Skeletal muscle satellite cell (primary cell): ENCODE measurements at regions not wholly inside any gene's neighbourhood (a gene's known extent, or its start where the extent isn't known, plus 50 kb on each side); places are given as distances from the start of the nearest gene placed in this dataset.

Experiments
- H3K27me3 ChIP-seq: 2 replicates; pipeline ENCODE4 v1.7.0; 2013; ENCODE audit warnings: low read length; ENCODE audit not compliant: control insufficient read depth, insufficient read depth
- H3K36me3 ChIP-seq: 2 replicates; pipeline ENCODE4 v1.7.0; 2013; ENCODE audit warnings: mild to moderate bottlenecking, control low read depth, low read length; ENCODE audit not compliant: insufficient read depth
- H3K4me1 ChIP-seq: 2 replicates; pipeline ENCODE4 v1.7.0; 2013; ENCODE audit warnings: low read length; ENCODE audit not compliant: control insufficient read depth, insufficient read depth
- H3K4me2 ChIP-seq: 2 replicates; pipeline ENCODE4 v1.7.0; 2013; ENCODE audit warnings: mild to moderate bottlenecking, low read length
- H3K4me3 ChIP-seq: 2 replicates; pipeline ENCODE4 v1.7.0; 2013; ENCODE audit warnings: low read length
- H3K9ac ChIP-seq: 2 replicates; pipeline ENCODE4 v1.7.0; 2013; ENCODE audit warnings: mild to moderate bottlenecking, low read depth, low read length, moderate library complexity
- H3K9me3 ChIP-seq: replicated peaks from 2 replicates; pipeline ENCODE4 v1.7.0; 2013; ENCODE audit warnings: mild to moderate bottlenecking, control low read depth, low read length

DNA sequence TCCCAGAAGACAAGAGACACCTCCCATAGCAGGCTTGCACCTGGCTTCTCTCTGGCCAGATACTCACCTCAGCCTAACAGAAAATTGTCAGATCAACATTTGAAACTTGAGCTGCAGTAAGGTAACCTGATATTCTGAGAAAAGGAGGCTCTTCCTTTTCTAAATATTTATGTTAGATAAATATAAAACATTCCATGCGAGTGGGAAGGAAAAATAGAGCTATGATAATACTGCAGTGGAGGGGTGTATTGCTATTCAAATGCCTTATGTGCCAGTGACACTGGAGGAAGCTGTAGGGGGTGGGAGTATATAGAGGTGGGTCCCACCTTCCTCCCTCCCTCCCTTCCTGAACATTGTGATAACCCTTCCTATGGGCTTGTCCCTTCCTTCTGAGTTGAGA, 515.5 kb upstream of the CHAC2 start:
- no peak overlapping the region for H3K9ac ChIP-seq
- H3K27me3 ChIP-seq, result no peaks in the 10 kb centered on the region
- H3K4me1 ChIP-seq, result no peaks in the 10 kb centered on the region
- no peaks in the 10 kb centered on the region for H3K36me3 ChIP-seq
- no peak overlapping the region for H3K4me3 ChIP-seq
- H3K4me2 ChIP-seq, result no peak overlapping the region
- H3K9me3 ChIP-seq, result no peaks in the 10 kb centered on the region

DNA sequence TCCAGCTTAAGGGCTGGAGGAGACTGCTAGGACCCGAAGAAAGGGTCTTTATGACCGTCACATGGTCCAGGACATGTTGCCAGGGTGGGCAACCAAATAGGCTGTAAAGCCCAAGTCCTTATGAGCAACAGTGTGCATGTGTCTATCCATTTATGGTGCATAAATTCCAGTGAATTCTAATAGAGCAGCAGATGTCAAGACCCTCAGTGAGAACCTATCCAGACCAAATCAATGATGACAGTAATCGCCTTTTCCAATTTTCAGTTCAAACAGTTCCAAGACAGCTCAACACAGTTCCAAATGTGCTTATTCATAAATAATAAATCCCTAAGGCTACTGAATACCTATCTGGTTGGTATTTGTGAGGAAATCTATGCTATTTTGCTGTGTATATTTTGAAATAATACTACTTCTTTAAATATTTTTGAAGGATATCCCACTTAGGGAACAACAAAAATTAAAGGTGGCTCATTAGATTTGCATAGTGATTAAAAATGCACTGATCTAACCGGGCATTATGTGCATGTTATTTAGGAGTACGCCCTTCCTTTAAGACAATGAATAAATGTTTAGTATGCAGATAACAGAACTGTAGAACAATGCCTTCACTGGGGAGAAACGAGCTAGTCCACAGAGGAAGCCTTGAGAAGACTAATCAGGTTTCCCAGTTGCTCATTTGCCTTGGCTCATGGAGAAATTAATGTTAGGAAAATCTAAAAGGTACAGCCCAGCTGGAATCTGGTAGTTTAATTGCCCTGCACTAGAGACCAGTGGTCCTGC, 519.5 kb upstream of the CHAC2 start:
- Histone ChIP-seq H3K4me2 (no peak overlapping the region), H3K27me3 (no peaks in the 10 kb centered on the region), H3K9ac (no peak overlapping the region), H3K4me3 (no peak overlapping the region), H3K9me3 (no peaks in the 10 kb centered on the region), H3K36me3 (no peaks in the 10 kb centered on the region), H3K4me1 (no peaks in the 10 kb centered on the region)

DNA sequence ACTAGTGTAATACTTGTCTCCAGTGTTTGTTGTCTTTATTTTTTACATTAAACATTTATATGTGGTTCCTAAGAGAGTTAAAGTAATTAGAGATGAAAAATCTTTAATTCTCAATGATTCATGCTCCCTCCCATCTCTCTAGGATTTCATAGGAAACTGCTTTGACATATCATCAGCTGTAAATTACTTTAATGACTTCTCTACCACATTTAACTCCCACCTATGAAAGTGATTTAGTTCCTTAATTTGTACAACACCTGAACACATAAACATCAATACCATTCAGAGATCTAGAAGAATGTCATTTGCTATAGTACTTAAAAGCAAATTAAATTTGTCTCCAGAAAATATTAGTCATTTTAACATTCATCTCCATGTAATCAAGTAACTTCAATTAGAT, 524.2 kb upstream of the CHAC2 start:
- H3K36me3 ChIP-seq, result no peaks in the 10 kb centered on the region
- no peaks in the 10 kb centered on the region for H3K9me3 ChIP-seq
- H3K9ac ChIP-seq, result no peak overlapping the region
- no peaks in the 10 kb centered on the region for H3K27me3 ChIP-seq
- no peaks in the 10 kb centered on the region for H3K4me1 ChIP-seq
- no peak overlapping the region for H3K4me2 ChIP-seq
- H3K4me3 ChIP-seq, result no peak overlapping the region

DNA sequence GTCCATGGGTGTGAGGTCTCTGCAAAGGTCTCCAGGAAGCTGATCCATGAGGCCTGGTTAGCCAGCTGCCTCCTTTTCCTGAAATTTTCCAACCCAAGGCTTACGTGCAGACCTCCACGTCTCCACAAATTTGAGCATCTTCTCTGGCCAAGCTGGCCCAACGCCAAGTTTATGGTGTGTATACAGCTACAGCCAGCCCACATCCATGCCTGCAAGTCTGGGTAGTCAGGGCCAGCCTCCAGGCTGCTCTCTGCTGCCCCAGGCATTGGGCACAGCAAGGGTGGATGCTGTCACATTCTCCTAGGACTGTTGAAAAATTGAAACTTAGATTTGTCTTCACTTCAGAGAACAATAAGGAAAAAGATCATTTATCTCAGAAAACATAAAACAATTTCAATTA, 525.5 kb upstream of the CHAC2 start:
- H3K4me3 ChIP-seq, result no peak overlapping the region
- H3K9me3 ChIP-seq, result no peaks in the 10 kb centered on the region
- H3K9ac ChIP-seq, result no peak overlapping the region
- no peak overlapping the region for H3K4me2 ChIP-seq
- no peaks in the 10 kb centered on the region for H3K4me1 ChIP-seq
- H3K36me3 ChIP-seq, result no peaks in the 10 kb centered on the region
- no peaks in the 10 kb centered on the region for H3K27me3 ChIP-seq

DNA sequence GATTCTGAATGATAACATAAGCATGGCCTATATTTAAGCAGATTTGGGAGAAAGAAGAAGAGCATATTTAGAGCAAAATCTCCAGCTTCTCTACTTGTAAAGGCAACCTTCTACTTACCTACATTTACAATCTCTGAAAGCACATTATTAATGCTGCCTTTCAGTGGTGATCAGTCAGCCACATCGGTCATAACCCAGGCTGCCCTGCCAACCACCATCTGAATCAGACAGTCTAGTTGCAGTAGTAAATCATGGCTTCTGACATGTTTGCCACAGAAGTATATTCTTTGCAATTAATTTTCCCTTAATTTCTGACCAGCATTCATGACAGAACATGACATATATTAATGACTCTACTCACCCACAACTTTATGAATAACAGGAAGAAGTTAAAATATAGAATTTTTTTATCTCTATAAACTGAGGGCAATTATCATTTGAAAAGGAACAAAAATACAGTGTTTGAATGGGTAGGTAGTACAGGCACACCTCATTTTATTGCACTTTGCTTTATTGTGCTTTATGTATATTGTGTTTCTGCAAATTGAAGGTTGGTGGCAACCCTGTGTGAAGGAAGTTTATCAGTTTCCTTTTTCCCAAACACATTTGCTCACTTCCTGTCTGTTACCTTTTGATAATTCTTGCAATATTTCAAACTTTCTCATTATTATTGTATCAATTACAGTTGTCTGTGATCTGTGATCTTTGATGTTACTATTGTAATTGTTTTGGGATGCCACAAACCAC, 531.6 kb upstream of the CHAC2 start:
- H3K4me3 ChIP-seq, result no peak overlapping the region
- H3K9ac ChIP-seq, result no peak overlapping the region
- no peaks in the 10 kb centered on the region for H3K9me3 ChIP-seq
- H3K27me3 ChIP-seq, result no peaks in the 10 kb centered on the region
- H3K4me1 ChIP-seq, result no peaks in the 10 kb centered on the region
- no peak overlapping the region for H3K4me2 ChIP-seq
- no peaks in the 10 kb centered on the region for H3K36me3 ChIP-seq

DNA sequence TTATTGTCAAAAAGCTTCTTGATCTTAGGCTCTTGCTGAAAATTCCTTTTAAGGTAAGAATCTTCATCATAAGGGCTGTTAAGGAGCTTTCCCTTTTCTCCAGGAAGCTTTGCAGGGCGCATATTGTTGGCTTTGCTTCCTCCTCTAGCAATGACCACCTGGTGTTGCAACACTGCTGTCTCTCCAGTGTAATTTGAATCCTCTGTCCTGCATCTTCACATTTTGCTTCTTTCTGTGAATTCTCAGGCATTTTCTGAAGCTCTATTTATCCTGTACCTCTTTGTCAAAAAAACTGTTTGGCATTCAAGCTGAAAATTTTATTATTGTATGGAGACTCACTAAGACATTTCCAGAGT, 533.1 kb upstream of the CHAC2 start:
- H3K27me3 ChIP-seq, result no peaks in the 10 kb centered on the region
- H3K4me1 ChIP-seq, result no peaks in the 10 kb centered on the region
- no peak overlapping the region for H3K9ac ChIP-seq
- no peak overlapping the region for H3K4me3 ChIP-seq
- no peak overlapping the region for H3K4me2 ChIP-seq
- H3K36me3 ChIP-seq, result no peaks in the 10 kb centered on the region
- H3K9me3 ChIP-seq, result no peaks in the 10 kb centered on the region

DNA sequence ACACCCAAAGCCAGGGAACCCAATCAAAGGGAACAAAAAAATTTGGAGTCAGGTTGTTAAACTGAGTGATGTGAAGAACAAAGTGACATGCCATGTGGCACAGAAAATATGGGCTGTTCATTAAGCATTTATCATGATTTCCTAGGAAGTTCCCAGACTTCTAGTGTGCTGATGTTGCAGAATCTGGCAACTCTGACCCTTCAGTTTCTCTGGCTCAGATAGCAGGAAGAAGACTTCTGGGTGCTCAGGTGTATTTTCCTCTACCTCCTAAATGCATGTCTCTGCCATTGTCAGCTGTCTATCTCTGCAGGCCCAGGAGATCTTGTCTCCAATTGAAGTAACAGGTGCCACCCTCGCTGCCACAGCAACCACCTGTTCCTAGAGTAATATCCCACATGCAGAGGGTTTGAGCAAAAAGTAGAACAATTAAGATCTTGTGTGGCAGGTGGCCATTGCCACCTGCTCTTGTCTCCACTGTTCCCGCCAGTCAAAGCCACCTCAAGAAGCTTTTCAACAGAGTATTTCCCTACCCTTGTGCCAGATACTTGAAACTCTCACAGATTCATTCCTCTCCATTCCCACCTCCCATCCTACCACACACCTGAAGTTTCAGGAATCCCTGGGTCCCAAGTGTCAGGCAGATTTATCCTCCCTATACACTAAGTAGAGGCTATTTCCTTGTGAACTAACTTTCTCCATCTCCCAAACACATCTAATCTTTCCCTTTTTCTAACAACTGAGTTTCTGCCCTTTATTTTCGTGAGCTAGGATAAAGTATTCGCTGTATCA, 533.7 kb upstream of the CHAC2 start:
- Histone ChIP-seq H3K9ac (no peak overlapping the region), H3K4me3 (no peak overlapping the region), H3K27me3 (no peaks in the 10 kb centered on the region), H3K36me3 (no peaks in the 10 kb centered on the region), H3K4me1 (no peaks in the 10 kb centered on the region), H3K9me3 (no peaks in the 10 kb centered on the region), H3K4me2 (no peak overlapping the region)

DNA sequence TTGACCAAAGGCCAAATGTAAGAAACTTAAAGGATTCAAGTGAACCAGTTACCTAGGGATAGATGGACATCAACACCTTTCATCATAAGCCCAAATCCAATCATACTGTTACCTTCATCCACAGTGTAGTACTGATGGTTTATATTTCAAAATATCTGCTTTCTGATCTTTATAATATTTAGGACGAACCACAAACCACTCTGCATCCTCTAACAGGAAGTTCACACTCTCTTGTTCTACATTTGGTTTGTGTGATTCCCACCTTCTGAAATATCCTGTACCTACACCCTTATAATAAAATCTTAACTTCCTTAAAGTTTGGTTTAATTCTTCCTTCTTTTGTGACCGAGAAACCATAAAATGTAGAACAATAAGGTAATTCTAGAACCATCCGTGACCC, 535.7 kb upstream of the CHAC2 start:
- Histone ChIP-seq H3K4me2 (no peak overlapping the region), H3K4me3 (no peak overlapping the region), H3K27me3 (no peaks in the 10 kb centered on the region), H3K9ac (no peak overlapping the region), H3K4me1 (no peaks in the 10 kb centered on the region), H3K36me3 (no peaks in the 10 kb centered on the region), H3K9me3 (no peaks in the 10 kb centered on the region)

DNA sequence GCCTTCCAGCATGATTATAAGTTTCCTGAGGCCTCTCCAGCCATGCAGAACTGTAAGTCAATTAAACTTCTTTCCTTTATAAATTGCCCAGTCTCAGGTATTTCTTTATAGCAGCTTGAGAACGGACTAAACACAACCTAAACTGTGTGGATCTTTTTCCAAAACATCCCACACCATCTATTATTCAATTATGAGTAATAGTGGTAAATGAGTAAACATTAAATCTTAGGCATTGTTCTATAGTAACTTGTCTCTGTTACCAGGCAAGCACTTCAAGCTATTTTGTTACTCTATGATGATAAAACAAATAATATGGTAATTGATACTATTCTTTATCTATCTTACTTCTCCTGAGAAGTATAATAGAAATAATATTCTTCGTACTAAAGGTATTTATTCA, 536.9 kb upstream of the CHAC2 start:
- no peaks in the 10 kb centered on the region for H3K9me3 ChIP-seq
- no peaks in the 10 kb centered on the region for H3K36me3 ChIP-seq
- no peaks in the 10 kb centered on the region for H3K27me3 ChIP-seq
- no peak overlapping the region for H3K9ac ChIP-seq
- H3K4me2 ChIP-seq, result no peak overlapping the region
- H3K4me1 ChIP-seq, result no peaks in the 10 kb centered on the region
- no peak overlapping the region for H3K4me3 ChIP-seq

DNA sequence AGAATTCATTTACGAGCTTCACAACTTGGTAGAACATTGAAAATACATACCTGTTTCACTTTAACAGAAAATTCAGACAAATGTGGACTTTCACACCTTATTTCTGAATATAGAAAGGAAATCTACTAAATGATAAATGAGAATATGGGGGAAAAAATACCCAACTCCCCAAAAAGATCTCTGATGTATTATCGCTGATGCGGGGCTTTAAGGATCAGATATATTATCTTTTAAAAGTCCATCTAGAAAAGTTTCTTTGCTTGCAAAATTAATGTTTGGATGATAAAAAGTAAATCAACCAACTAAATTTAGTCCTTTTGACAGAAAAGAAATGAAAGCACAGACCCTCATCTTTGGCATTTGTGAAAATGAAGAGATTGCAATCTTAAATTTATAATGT, 540.1 kb upstream of the CHAC2 start:
- no peak overlapping the region for H3K4me3 ChIP-seq
- H3K36me3 ChIP-seq, result no peaks in the 10 kb centered on the region
- no peaks in the 10 kb centered on the region for H3K4me1 ChIP-seq
- no peak overlapping the region for H3K9ac ChIP-seq
- H3K9me3 ChIP-seq, result no peaks in the 10 kb centered on the region
- no peaks in the 10 kb centered on the region for H3K27me3 ChIP-seq
- no peak overlapping the region for H3K4me2 ChIP-seq

DNA sequence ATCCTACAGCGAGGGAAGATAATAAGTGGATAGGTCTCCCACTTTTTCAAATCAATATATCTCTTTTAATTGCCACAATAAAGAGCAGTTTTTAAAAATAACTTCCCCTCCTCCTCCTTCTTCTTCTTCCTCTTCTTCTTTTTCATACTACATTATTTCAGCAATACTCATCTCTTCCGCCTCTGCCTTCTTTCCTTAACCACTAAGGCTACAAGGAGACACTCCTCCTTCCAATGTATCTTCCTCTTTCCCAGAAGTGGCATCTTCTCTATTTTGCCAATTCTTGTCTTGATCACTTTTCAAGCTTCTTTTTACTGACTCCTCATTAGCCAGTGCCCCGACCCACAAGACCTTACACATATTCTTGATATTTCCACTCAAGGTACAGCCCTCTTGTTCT, 546.6 kb upstream of the CHAC2 start:
- H3K36me3 ChIP-seq, result no peaks in the 10 kb centered on the region
- no peak overlapping the region for H3K4me3 ChIP-seq
- H3K4me2 ChIP-seq, result no peak overlapping the region
- H3K9me3 ChIP-seq, result no peaks in the 10 kb centered on the region
- H3K9ac ChIP-seq, result no peak overlapping the region
- H3K4me1 ChIP-seq, result no peaks in the 10 kb centered on the region
- H3K27me3 ChIP-seq, result no peaks in the 10 kb centered on the region
